ENCODE measurements at regions not wholly inside any gene's neighbourhood (a gene's known extent, or its start where the extent isn't known, plus 50 kb on each side); places are given as distances from the start of the nearest gene placed in this dataset.
"Not testable (repeated sequence)": the region's sequence is repeated elsewhere in the genome, so short reads cannot be mapped to it uniquely, and the experiment has no call there.

- H3K27ac ChIP-seq (ENCODE audit: low read depth in 2 of 2, low read length in 1 of 2), result no peak overlapping the region
- H3K9ac ChIP-seq, result no peak overlapping the region
- no peaks in the 10 kb centered on the region for H3K79me2 ChIP-seq (ENCODE audit: insufficient read depth)
- ChIA-PET CTCF (no interaction called here), POLR2A (no interaction called here)
- DNase-seq, result no peak
- no peaks in the 10 kb centered on the region for H3K36me3 ChIP-seq (replicated peaks in 1 of 2; ENCODE audit: control insufficient read depth in 1 of 2, insufficient read depth in 2 of 2, low read length in 1 of 2)
- 39% methylated on average over 4 of the region's 4 CpGs for WGBS (ENCODE audit: low lambda C conversion rate)
- H3K4me2 ChIP-seq, result no peak overlapping the region
- no peaks in the 10 kb centered on the region for H3K4me1 ChIP-seq (ENCODE audit: control insufficient read depth in 1 of 2, insufficient read depth in 2 of 2, low read depth in 1 of 2, low read length in 1 of 2)
- no peaks in the 10 kb centered on the region for H4K20me1 ChIP-seq (ENCODE audit: insufficient read depth)
- H3K27me3 ChIP-seq (ENCODE audit: insufficient read depth), result no peaks in the 10 kb centered on the region
- peaks cover 24% of the 10 kb centered on the region; the same call in 1 of the 2 replicates for H3K9me3 ChIP-seq
- H2AFZ ChIP-seq (ENCODE audit: low read depth), result no peak overlapping the region
- no peaks in the 10 kb centered on the region for H3F3A ChIP-seq (replicated peaks; ENCODE audit: insufficient read depth)
- no peaks in the 10 kb centered on the region for H3K9me2 ChIP-seq
- H3K4me3 ChIP-seq (ENCODE audit: low read depth in 2 of 2, low read length in 1 of 2), result no peak overlapping the region
- no peak for TF ChIP-seq IRF3 (IDR thresholded peaks at IDR 0.05; ENCODE audit: low read depth, low read length)
- TF ChIP-seq RAD21 (IDR thresholded peaks at IDR 0.05; ENCODE audit: low read length), result no peak
- no peak for TF ChIP-seq TAF1 (IDR thresholded peaks at IDR 0.05; ENCODE audit: borderline replicate concordance, low read depth, low read length)
- no peak for TF ChIP-seq SMC3 (IDR thresholded peaks at IDR 0.05; ENCODE audit: low read depth, low read length)
- no peak for TF ChIP-seq MXI1 (IDR thresholded peaks at IDR 0.05; ENCODE audit: low read depth, low read length)
- no peak for TF ChIP-seq PBX3 (IDR thresholded peaks at IDR 0.05)
- no peak for TF ChIP-seq CHD2 (IDR thresholded peaks at IDR 0.05; ENCODE audit: low read length, partially characterized antibody)
- no peak for TF ChIP-seq TCF12 (IDR thresholded peaks at IDR 0.05)
- no peak for TF ChIP-seq GABPA (IDR thresholded peaks at IDR 0.05; ENCODE audit: low read depth)
- TF ChIP-seq YY1 (IDR thresholded peaks at IDR 0.05; ENCODE audit: low read depth), result no peak
- no peak for TF ChIP-seq USF1 (IDR thresholded peaks at IDR 0.05; ENCODE audit: borderline replicate concordance, low read depth)
- no peak for TF ChIP-seq USF2 (IDR thresholded peaks at IDR 0.05; ENCODE audit: borderline replicate concordance, low read depth, low read length)
- TF ChIP-seq GATA2 (CRISPR knock-in tag; IDR thresholded peaks at IDR 0.05), result no peak
- no peak for TF ChIP-seq NRF1 (IDR thresholded peaks at IDR 0.05; ENCODE audit: low read depth, low read length)
- no peak for TF ChIP-seq REST (IDR thresholded peaks at IDR 0.05; ENCODE audit: low read depth, low read length)
- TF ChIP-seq NFIC (IDR thresholded peaks at IDR 0.05; ENCODE audit: borderline replicate concordance), result no peak
These were observed 123.9 kb upstream of the IER5L start for GRCh38 chr9:129301941-129302340.

GRCh38 chr9:129296195-129296594 is 118.1 kb upstream of the IER5L start:
- H3K79me2 ChIP-seq (ENCODE audit: insufficient read depth); DNase-seq; H4K20me1 ChIP-seq (ENCODE audit: insufficient read depth); H3K4me3 ChIP-seq (ENCODE audit: low read depth in 2 of 2, low read length in 1 of 2); H3K27me3 ChIP-seq (ENCODE audit: insufficient read depth); H3K4me2 ChIP-seq; POLR2A ChIA-PET; H3K27ac ChIP-seq (ENCODE audit: low read depth in 2 of 2, low read length in 1 of 2); CTCF ChIA-PET; H3K9me2 ChIP-seq; H3F3A ChIP-seq (replicated peaks; ENCODE audit: insufficient read depth); H3K9ac ChIP-seq; H2AFZ ChIP-seq (ENCODE audit: low read depth); H3K36me3 ChIP-seq (replicated peaks in 1 of 2; ENCODE audit: control insufficient read depth in 1 of 2, insufficient read depth in 2 of 2, low read length in 1 of 2); H3K4me1 ChIP-seq (ENCODE audit: control insufficient read depth in 1 of 2, insufficient read depth in 2 of 2, low read depth in 1 of 2, low read length in 1 of 2): not testable (repeated sequence)
- WGBS (ENCODE audit: low lambda C conversion rate), result 30% methylated on average over 3 of the region's 3 CpGs
- peaks cover 14% of the 10 kb centered on the region; the same call in 1 of the 2 replicates for H3K9me3 ChIP-seq
